Heart left ventricle (tissue), 13 donors: ENCODE measurements at regions not wholly inside any gene's neighbourhood (a gene's known extent, or its start where the extent isn't known, plus 50 kb on each side); places are given as distances from the start of the nearest gene placed in this dataset.

Experiments
- POLR2A ChIP-seq, 2 donors: fragments of 450-650 bp; IDR thresholded peaks; one replicate each; pipeline ENCODE4 v1.6.1; 2017; ENCODE audit warnings: antibody characterized with exemption in 2 of 2, mild to moderate bottlenecking in 2 of 2, moderate library complexity in 2 of 2
- TF ChIP-seq, protein P1 (sequence below), 12 donors: fragments of 200-600 bp; sonication (generic) in 4 of 12; IDR thresholded peaks; one replicate each; pipeline versions ENCODE4 v1.5.0 to v1.8.0; 2018 to 2022; ENCODE audit warnings: antibody characterized with exemption in 12 of 12, mild to moderate bottlenecking in 5 of 12
- donor health status: ischemic (EF 13 %, LVEDD 7.1; RV severe dilation, severe dysfunction).
- donor health status: DM: no; HTN: yes; CAD: no.
- donor health status: DM: no; HTN: no; CAD: no.
- donor health status: ischemic (EF 25% LVEDD 6.9; RV normal size, moderate dysfunction).
- donor health status: ischemic (EF 25% LVEDD 5.7; RV mildly dilated, moderate dysfunction).
- donor health status: ischemic (EF 35%, LVEDD 5.7; RV mildly dilated, moderate dysfunction).
- donor health status: nonischemic (EF 11% LVEDD 7.7; RV severe dilation, severe dysfunction).
- donor health status: DM: yes; HTN: yes; CAD: no.
- donor health status: PGD.
- donor health status: ischemic (EF 29% LVEDD 5.4; RV normal size, mild dysfunction).
- donor health status: nonischemic (EF 23%, LVEDD 6.1; RV moderate dilation, normal function).

DNA sequence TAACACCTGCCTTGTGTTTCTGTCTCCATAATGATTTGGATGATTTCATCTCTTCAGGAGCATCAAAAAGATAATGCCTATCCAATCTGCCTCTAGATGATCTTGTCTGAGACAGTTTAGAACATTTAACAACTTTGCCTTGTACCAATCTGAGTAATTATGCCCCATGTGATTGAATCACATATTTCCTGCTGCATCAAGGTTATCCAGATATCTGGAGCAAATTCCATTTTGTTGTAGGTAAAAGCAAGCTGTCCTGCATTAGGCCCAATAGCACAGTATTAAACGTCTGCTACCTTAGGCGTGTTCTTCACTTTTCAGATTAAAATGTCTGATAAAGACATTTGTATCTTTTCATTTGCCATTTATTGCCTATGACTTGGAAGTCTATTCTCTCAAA is 54.1 kb upstream of the MARCHF11 start:
- no peak for TF ChIP-seq POLR2A (IDR thresholded peaks at IDR 0.05)
- TF ChIP-seq, protein P1, sequence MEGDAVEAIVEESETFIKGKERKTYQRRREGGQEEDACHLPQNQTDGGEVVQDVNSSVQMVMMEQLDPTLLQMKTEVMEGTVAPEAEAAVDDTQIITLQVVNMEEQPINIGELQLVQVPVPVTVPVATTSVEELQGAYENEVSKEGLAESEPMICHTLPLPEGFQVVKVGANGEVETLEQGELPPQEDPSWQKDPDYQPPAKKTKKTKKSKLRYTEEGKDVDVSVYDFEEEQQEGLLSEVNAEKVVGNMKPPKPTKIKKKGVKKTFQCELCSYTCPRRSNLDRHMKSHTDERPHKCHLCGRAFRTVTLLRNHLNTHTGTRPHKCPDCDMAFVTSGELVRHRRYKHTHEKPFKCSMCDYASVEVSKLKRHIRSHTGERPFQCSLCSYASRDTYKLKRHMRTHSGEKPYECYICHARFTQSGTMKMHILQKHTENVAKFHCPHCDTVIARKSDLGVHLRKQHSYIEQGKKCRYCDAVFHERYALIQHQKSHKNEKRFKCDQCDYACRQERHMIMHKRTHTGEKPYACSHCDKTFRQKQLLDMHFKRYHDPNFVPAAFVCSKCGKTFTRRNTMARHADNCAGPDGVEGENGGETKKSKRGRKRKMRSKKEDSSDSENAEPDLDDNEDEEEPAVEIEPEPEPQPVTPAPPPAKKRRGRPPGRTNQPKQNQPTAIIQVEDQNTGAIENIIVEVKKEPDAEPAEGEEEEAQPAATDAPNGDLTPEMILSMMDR (IDR thresholded peaks at IDR 0.05): no peak
